GM23338 (cell line): ENCODE measurements at regions not wholly inside any gene's neighbourhood (a gene's known extent, or its start where the extent isn't known, plus 50 kb on each side); places are given as distances from the start of the nearest gene placed in this dataset.

ENCODE experiments used
- ATAC-seq: fragments of 200-7000 bp; cut with Tn5 transposase; 3 replicates; pipeline ENCODE4 v1.9.1; 2020
- DNase-seq: peaks from one replicate; pipeline ENCODE4 v3.0.0-alpha.2; 2015; ENCODE audit warnings: low spot score
- H2AFZ ChIP-seq: fragments of 200-600 bp; sonication (generic); 2 replicates; pipeline ENCODE4 v1.8.0; 2016; ENCODE audit warnings: antibody characterized with exemption, mild to moderate bottlenecking, moderate library complexity
- H3F3A ChIP-seq: fragments of 200-600 bp; sonication (generic); replicated peaks from 2 replicates; pipeline ENCODE4 v1.8.0; 2017; ENCODE audit warnings: antibody characterized with exemption, mixed run types, low read depth
- H3K27ac ChIP-seq: fragments of 200-600 bp; sonication (generic); 2 replicates; pipeline ENCODE4 v1.6.1; 2016; ENCODE audit warnings: low read depth
- H3K27me3 ChIP-seq: fragments of 200-600 bp; sonication (generic); 2 replicates; pipeline ENCODE4 v1.8.0; 2016; ENCODE audit warnings: mild to moderate bottlenecking, mixed run types, moderate library complexity; ENCODE audit not compliant: insufficient read depth
- H3K36me3 ChIP-seq: fragments of 200-600 bp; sonication (generic); 2 replicates; pipeline ENCODE4 v1.8.0; 2016; ENCODE audit warnings: mild to moderate bottlenecking; ENCODE audit not compliant: insufficient read depth
- H3K4me1 ChIP-seq: fragments of 200-600 bp; sonication (generic); 2 replicates; pipeline ENCODE4 v1.8.0; 2016; ENCODE audit warnings: mild to moderate bottlenecking, moderate library complexity; ENCODE audit not compliant: insufficient read depth
- H3K4me2 ChIP-seq: fragments of 200-600 bp; sonication (generic); 2 replicates; pipeline ENCODE4 v1.7.1; 2017; ENCODE audit warnings: mixed run types
- H3K4me3 ChIP-seq: fragments of 200-600 bp; sonication (generic); 2 replicates; pipeline ENCODE4 v1.6.1; 2016; ENCODE audit warnings: mixed run types
- H3K79me2 ChIP-seq: fragments of 200-600 bp; sonication (generic); replicated peaks from 2 replicates; pipeline ENCODE4 v1.8.0; 2017; ENCODE audit warnings: mild to moderate bottlenecking; ENCODE audit not compliant: insufficient read depth
- H3K9me2 ChIP-seq: fragments of 200-600 bp; sonication (generic); 2 replicates; pipeline ENCODE4 v1.8.0; 2017; ENCODE audit not compliant: insufficient read depth
- H4K20me1 ChIP-seq: fragments of 200-600 bp; sonication (generic); replicated peaks from 2 replicates; pipeline ENCODE4 v1.8.0; 2017; ENCODE audit warnings: mild to moderate bottlenecking; ENCODE audit not compliant: insufficient read depth
- H3K27ac Mint-ChIP-seq: 2 replicates; pipeline ENCODE4 v1.8.0; 2020; ENCODE audit warnings: inconsistent platforms, mild to moderate bottlenecking, moderate library complexity, mixed read lengths
- H3K27me3 Mint-ChIP-seq: 3 replicates; pipeline ENCODE4 v1.8.0; 2022; ENCODE audit warnings: low read depth, mild to moderate bottlenecking, moderate library complexity, mixed read lengths, inconsistent platforms; ENCODE audit not compliant: insufficient read depth, poor library complexity
- H3K36me3 Mint-ChIP-seq: 3 replicates; pipeline ENCODE4 v1.8.0; 2021; ENCODE audit warnings: low read depth, mild to moderate bottlenecking, inconsistent platforms, moderate library complexity, mixed read lengths
- H3K4me1 Mint-ChIP-seq: 3 replicates; pipeline ENCODE4 v1.8.0; 2020; ENCODE audit warnings: mild to moderate bottlenecking, inconsistent platforms, mixed read lengths
- H3K4me3 Mint-ChIP-seq: 3 replicates; pipeline ENCODE4 v1.8.0; 2021; ENCODE audit warnings: moderate library complexity, mild to moderate bottlenecking, inconsistent platforms, mixed read lengths
- H3K9me3 Mint-ChIP-seq: 3 replicates; pipeline ENCODE4 v1.8.0; 2020; ENCODE audit warnings: moderate library complexity, mild to moderate bottlenecking, inconsistent platforms, mixed read lengths
- CREB1 ChIP-seq: fragments of 250-450 bp; sonication (Bioruptor Pico); IDR thresholded peaks from 2 replicates; pipeline ENCODE4 v1.5.0; 2020; ENCODE audit warnings: low read depth, mild to moderate bottlenecking, moderate library complexity
- EZH2 ChIP-seq: fragments of 200-600 bp; sonication (generic); IDR thresholded peaks from one replicate; pipeline ENCODE4 v1.8.0; 2017; ENCODE audit warnings: antibody characterized with exemption, mild to moderate bottlenecking, low read depth; ENCODE audit not compliant: unreplicated experiment
- EZH2phosphoT487 ChIP-seq: fragments of 200-600 bp; sonication (generic); IDR thresholded peaks from one replicate; pipeline ENCODE4 v1.8.1; 2018; ENCODE audit warnings: antibody characterized with exemption; ENCODE audit not compliant: unreplicated experiment
- JUNB ChIP-seq: IDR thresholded peaks from one replicate; pipeline ENCODE4 v1.6.1; 2016; ENCODE audit warnings: antibody characterized with exemption; ENCODE audit not compliant: unreplicated experiment
- NANOG ChIP-seq: IDR thresholded peaks from 2 replicates; pipeline ENCODE4 v1.6.1; 2016; ENCODE audit warnings: antibody characterized with exemption, borderline replicate concordance
- POLR2AphosphoS5 ChIP-seq: IDR thresholded peaks from 2 replicates; pipeline ENCODE4 v1.6.1; 2016; ENCODE audit warnings: antibody characterized with exemption, low read depth
- STAT1 ChIP-seq: IDR thresholded peaks from one replicate; pipeline ENCODE4 v1.6.1; 2016; ENCODE audit warnings: antibody characterized with exemption; ENCODE audit not compliant: unreplicated experiment
- ZNF114 ChIP-seq: fragments of 250-450 bp; sonication (Bioruptor Pico); IDR thresholded peaks from 2 replicates; pipeline ENCODE4 v1.5.0; 2020; ENCODE audit warnings: mild to moderate bottlenecking, moderate library complexity
- ZNF331 ChIP-seq: fragments of 250-450 bp; sonication (Bioruptor Pico); IDR thresholded peaks from 2 replicates; pipeline ENCODE4 v1.5.0; 2020; ENCODE audit warnings: low read depth, mild to moderate bottlenecking, moderate library complexity
- TF ChIP-seq, protein P1 (sequence below): IDR thresholded peaks from one replicate; pipeline ENCODE4 v1.6.1; 2018; ENCODE audit warnings: antibody characterized with exemption; ENCODE audit not compliant: unreplicated experiment
- TF ChIP-seq, protein P2 (sequence below): IDR thresholded peaks from 2 replicates; pipeline ENCODE4 v1.6.1; 2016; ENCODE audit warnings: antibody characterized with exemption
- TF ChIP-seq, protein P3 (sequence below), 2 experiments: fragments of 200-600 bp in 1 of 2; sonication (generic) in 1 of 2; conservative IDR thresholded peaks; 2 replicates each; pipeline versions ENCODE4 v1.5.1 to v1.6.1; 2016 to 2017; ENCODE audit warnings: antibody characterized with exemption in 2 of 2, low read depth in 2 of 2, mild to moderate bottlenecking in 2 of 2, moderate library complexity in 1 of 2
- TF ChIP-seq, protein P4 (sequence below): fragments of 250-450 bp; sonication (Bioruptor Pico); IDR thresholded peaks from 2 replicates; pipeline ENCODE4 v1.5.0; 2020; ENCODE audit warnings: mild to moderate bottlenecking, moderate library complexity

DNA sequence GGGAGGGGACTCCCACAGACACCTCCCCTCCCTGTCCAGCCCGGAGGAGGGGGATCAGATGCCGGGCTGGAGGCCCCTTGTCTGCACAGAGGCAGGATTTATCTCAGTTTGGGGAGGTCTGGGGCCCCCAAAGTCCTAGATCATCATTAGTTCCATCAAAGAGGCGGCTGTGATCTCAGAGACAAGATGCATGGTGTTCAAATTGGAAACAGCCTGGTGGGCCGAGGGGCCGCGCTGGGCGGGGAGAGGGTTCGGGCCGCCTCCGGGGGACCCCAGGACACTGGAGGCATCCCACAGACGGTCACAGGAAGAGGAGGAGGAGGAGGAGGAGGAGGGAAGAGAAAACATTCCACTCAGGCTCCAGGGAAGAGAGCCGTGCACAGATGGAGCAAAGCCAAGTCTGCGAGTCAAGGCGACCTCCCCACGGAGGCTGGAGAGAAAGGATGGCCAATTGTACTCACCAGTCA is 69.5 kb upstream of the CUX1 start:
- no peaks in the 10 kb centered on the region; the same call in 1 of the 2 replicates for H3K36me3 ChIP-seq
- TF ChIP-seq EZH2 (no peak), ZNF331 (CRISPR knock-in tag) (no peak), ZNF114 (no peak), POLR2AphosphoS5 (no peak), STAT1 (no peak), EZH2phosphoT487 (no peak), CREB1 (CRISPR knock-in tag) (no peak), JUNB (no peak), NANOG (no peak)
- TF ChIP-seq, protein P1, sequence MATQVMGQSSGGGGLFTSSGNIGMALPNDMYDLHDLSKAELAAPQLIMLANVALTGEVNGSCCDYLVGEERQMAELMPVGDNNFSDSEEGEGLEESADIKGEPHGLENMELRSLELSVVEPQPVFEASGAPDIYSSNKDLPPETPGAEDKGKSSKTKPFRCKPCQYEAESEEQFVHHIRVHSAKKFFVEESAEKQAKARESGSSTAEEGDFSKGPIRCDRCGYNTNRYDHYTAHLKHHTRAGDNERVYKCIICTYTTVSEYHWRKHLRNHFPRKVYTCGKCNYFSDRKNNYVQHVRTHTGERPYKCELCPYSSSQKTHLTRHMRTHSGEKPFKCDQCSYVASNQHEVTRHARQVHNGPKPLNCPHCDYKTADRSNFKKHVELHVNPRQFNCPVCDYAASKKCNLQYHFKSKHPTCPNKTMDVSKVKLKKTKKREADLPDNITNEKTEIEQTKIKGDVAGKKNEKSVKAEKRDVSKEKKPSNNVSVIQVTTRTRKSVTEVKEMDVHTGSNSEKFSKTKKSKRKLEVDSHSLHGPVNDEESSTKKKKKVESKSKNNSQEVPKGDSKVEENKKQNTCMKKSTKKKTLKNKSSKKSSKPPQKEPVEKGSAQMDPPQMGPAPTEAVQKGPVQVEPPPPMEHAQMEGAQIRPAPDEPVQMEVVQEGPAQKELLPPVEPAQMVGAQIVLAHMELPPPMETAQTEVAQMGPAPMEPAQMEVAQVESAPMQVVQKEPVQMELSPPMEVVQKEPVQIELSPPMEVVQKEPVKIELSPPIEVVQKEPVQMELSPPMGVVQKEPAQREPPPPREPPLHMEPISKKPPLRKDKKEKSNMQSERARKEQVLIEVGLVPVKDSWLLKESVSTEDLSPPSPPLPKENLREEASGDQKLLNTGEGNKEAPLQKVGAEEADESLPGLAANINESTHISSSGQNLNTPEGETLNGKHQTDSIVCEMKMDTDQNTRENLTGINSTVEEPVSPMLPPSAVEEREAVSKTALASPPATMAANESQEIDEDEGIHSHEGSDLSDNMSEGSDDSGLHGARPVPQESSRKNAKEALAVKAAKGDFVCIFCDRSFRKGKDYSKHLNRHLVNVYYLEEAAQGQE, result no peak
- TF ChIP-seq, protein P2, sequence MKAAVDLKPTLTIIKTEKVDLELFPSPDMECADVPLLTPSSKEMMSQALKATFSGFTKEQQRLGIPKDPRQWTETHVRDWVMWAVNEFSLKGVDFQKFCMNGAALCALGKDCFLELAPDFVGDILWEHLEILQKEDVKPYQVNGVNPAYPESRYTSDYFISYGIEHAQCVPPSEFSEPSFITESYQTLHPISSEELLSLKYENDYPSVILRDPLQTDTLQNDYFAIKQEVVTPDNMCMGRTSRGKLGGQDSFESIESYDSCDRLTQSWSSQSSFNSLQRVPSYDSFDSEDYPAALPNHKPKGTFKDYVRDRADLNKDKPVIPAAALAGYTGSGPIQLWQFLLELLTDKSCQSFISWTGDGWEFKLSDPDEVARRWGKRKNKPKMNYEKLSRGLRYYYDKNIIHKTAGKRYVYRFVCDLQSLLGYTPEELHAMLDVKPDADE, result no peak
- TF ChIP-seq, protein P3, sequence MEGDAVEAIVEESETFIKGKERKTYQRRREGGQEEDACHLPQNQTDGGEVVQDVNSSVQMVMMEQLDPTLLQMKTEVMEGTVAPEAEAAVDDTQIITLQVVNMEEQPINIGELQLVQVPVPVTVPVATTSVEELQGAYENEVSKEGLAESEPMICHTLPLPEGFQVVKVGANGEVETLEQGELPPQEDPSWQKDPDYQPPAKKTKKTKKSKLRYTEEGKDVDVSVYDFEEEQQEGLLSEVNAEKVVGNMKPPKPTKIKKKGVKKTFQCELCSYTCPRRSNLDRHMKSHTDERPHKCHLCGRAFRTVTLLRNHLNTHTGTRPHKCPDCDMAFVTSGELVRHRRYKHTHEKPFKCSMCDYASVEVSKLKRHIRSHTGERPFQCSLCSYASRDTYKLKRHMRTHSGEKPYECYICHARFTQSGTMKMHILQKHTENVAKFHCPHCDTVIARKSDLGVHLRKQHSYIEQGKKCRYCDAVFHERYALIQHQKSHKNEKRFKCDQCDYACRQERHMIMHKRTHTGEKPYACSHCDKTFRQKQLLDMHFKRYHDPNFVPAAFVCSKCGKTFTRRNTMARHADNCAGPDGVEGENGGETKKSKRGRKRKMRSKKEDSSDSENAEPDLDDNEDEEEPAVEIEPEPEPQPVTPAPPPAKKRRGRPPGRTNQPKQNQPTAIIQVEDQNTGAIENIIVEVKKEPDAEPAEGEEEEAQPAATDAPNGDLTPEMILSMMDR (conservative IDR thresholded peaks at IDR 0.05; ENCODE audit: low read depth in 2 of 2), result no peak
- TF ChIP-seq, protein P4, sequence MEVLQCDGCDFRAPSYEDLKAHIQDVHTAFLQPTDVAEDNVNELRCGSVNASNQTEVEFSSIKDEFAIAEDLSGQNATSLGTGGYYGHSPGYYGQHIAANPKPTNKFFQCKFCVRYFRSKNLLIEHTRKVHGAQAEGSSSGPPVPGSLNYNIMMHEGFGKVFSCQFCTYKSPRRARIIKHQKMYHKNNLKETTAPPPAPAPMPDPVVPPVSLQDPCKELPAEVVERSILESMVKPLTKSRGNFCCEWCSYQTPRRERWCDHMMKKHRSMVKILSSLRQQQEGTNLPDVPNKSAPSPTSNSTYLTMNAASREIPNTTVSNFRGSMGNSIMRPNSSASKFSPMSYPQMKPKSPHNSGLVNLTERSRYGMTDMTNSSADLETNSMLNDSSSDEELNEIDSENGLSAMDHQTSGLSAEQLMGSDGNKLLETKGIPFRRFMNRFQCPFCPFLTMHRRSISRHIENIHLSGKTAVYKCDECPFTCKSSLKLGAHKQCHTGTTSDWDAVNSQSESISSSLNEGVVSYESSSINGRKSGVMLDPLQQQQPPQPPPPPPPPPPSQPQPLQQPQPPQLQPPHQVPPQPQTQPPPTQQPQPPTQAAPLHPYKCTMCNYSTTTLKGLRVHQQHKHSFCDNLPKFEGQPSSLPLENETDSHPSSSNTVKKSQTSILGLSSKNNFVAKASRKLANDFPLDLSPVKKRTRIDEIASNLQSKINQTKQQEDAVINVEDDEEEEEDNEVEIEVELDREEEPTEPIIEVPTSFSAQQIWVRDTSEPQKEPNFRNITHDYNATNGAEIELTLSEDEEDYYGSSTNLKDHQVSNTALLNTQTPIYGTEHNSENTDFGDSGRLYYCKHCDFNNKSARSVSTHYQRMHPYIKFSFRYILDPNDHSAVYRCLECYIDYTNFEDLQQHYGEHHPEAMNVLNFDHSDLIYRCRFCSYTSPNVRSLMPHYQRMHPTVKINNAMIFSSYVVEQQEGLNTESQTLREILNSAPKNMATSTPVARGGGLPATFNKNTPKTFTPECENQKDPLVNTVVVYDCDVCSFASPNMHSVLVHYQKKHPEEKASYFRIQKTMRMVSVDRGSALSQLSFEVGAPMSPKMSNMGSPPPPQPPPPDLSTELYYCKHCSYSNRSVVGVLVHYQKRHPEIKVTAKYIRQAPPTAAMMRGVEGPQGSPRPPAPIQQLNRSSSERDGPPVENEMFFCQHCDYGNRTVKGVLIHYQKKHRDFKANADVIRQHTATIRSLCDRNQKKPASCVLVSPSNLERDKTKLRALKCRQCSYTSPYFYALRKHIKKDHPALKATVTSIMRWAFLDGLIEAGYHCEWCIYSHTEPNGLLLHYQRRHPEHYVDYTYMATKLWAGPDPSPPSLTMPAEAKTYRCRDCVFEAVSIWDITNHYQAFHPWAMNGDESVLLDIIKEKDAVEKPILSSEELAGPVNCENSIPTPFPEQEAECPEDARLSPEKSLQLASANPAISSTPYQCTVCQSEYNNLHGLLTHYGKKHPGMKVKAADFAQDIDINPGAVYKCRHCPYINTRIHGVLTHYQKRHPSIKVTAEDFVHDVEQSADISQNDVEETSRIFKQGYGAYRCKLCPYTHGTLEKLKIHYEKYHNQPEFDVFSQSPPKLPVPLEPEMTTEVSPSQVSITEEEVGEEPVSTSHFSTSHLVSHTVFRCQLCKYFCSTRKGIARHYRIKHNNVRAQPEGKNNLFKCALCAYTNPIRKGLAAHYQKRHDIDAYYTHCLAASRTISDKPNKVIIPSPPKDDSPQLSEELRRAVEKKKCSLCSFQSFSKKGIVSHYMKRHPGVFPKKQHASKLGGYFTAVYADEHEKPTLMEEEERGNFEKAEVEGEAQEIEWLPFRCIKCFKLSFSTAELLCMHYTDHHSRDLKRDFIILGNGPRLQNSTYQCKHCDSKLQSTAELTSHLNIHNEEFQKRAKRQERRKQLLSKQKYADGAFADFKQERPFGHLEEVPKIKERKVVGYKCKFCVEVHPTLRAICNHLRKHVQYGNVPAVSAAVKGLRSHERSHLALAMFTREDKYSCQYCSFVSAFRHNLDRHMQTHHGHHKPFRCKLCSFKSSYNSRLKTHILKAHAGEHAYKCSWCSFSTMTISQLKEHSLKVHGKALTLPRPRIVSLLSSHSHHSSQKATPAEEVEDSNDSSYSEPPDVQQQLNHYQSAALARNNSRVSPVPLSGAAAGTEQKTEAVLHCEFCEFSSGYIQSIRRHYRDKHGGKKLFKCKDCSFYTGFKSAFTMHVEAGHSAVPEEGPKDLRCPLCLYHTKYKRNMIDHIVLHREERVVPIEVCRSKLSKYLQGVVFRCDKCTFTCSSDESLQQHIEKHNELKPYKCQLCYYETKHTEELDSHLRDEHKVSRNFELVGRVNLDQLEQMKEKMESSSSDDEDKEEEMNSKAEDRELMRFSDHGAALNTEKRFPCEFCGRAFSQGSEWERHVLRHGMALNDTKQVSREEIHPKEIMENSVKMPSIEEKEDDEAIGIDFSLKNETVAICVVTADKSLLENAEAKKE (CRISPR knock-in tag), result no peak
- no peaks in the 10 kb centered on the region for H3K27me3 ChIP-seq
- no peaks in the 10 kb centered on the region for H4K20me1 ChIP-seq
- no peaks in the 10 kb centered on the region for H3K36me3 Mint-ChIP-seq
- peaks cover 13% of the 10 kb centered on the region for H3K4me1 Mint-ChIP-seq
- H3K27ac Mint-ChIP-seq, result no peak overlapping the region
- no peak for DNase-seq
- no peak overlapping the region for H3K4me2 ChIP-seq
- no peaks in the 10 kb centered on the region for H3K9me3 Mint-ChIP-seq
- no peak for ATAC-seq
- H3K4me1 ChIP-seq, result peaks cover 15% of the 10 kb centered on the region
- H3K27ac ChIP-seq, result no peak overlapping the region
- H3K4me3 Mint-ChIP-seq, result no peak overlapping the region
- peak overlapping the region; percentile 80 for H2AFZ ChIP-seq
- H3K4me3 ChIP-seq, result no peak overlapping the region
- H3K79me2 ChIP-seq, result no peaks in the 10 kb centered on the region
- 0 out of 2 replicates have a peak, but pooled peaks cover 4% of the 10 kb centered on the region for H3F3A ChIP-seq
- no peaks in the 10 kb centered on the region for H3K9me2 ChIP-seq
- H3K27me3 Mint-ChIP-seq, result peaks cover 3% of the 10 kb centered on the region
